SK-N-MC (cell line): ENCODE measurements at regions not wholly inside any gene's neighbourhood (a gene's known extent, or its start where the extent isn't known, plus 50 kb on each side); places are given as distances from the start of the nearest gene placed in this dataset.

Experiments
- EZH2 ChIP-seq: fragments of 200-600 bp; sonication (generic); IDR thresholded peaks from one replicate; pipeline ENCODE4 v1.6.1; 2017; ENCODE audit warnings: antibody characterized with exemption
- POLR2AphosphoS5 ChIP-seq: IDR thresholded peaks from 2 replicates; pipeline ENCODE4 v1.6.1; 2012; ENCODE audit warnings: mild to moderate bottlenecking, low read depth, low read length, borderline replicate concordance

DNA sequence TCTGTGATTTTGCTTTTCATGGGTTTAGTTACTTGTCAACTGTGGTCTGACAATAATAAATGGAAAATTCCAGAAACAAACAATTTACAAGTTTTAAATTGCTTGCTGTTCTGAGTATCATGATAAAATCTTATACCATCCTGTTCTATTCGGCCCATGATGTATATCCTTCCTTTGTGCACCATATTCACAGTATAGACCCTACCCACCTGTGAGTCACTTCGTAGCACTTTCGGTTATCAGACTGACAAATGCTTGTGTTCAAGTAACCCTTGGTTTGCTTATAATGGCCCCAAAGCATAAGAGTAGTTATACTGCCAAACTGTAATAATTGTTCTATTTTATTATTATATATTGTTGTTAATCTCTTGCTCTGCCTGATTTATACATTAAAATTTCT lies 1183.4 kb upstream of the PCDH7 start:
- TF ChIP-seq EZH2 (no peak), POLR2AphosphoS5 (no peak)
